ENCODE measurements at regions not wholly inside any gene's neighbourhood (a gene's known extent, or its start where the extent isn't known, plus 50 kb on each side); places are given as distances from the start of the nearest gene placed in this dataset.

- Mint-ChIP-seq H3K36me3 (ENCODE audit: low read depth) (no peaks in the 10 kb centered on the region), H3K27ac (no peak overlapping the region), H3K27me3 (no peaks in the 10 kb centered on the region), H3K4me3 (no peak overlapping the region), H3K9me3 (ENCODE audit: low read depth) (peaks cover 3% of the 10 kb centered on the region), H3K4me1 (no peaks in the 10 kb centered on the region)
- intact Hi-C loops (cut with DNase I, micrococcal nuclease), result no loop called here
- DNase-seq (no peak), ATAC-seq (no peak)
- CTCF ChIA-PET, result no interaction called here
- POLR2A ChIA-PET, result no interaction called here
Measured at GRCh38 chr3:106860182-106860581, 517.1 kb upstream of the CCDC54 start.

- Mint-ChIP-seq H3K27me3 (no peaks in the 10 kb centered on the region), H3K4me1 (no peaks in the 10 kb centered on the region), H3K9me3 (ENCODE audit: low read depth) (peaks cover 4% of the 10 kb centered on the region), H3K4me3 (no peak overlapping the region), H3K27ac (no peak overlapping the region), H3K36me3 (ENCODE audit: low read depth) (no peaks in the 10 kb centered on the region)
- ChIA-PET CTCF (interaction anchor here (0.6 kb wide), 1 partner anchor 1338 kb away, joined by 3 read pairs; no protein-coding TSS in a partner anchor), POLR2A (no interaction called here)
- intact Hi-C loops (cut with DNase I, micrococcal nuclease), result no loop called here
- no peak for DNase-seq
- ATAC-seq, result no peak
Measured at GRCh38 chr3:106862067-106862466, 515.2 kb upstream of the CCDC54 start.

- Mint-ChIP-seq H3K27ac (no peak overlapping the region), H3K36me3 (ENCODE audit: low read depth) (no peaks in the 10 kb centered on the region), H3K4me3 (no peak overlapping the region), H3K4me1 (no peaks in the 10 kb centered on the region), H3K9me3 (ENCODE audit: low read depth) (no peaks in the 10 kb centered on the region), H3K27me3 (peaks cover 5% of the 10 kb centered on the region)
- intact Hi-C loops (cut with DNase I, micrococcal nuclease), result no loop called here
- ChIA-PET CTCF (no interaction called here), POLR2A (no interaction called here)
- ATAC-seq (no peak), DNase-seq (no peak)
Measured at GRCh38 chr3:106877627-106878026, 499.6 kb upstream of the CCDC54 start.

- H3K9me3 Mint-ChIP-seq (ENCODE audit: low read depth), result peaks cover under 1% of the 10 kb centered on the region
- H3K27ac Mint-ChIP-seq, result no peak overlapping the region
- ChIA-PET POLR2A (no interaction called here), CTCF (no interaction called here)
- intact Hi-C loops (cut with DNase I, micrococcal nuclease), result no loop called here
- H3K36me3 Mint-ChIP-seq (ENCODE audit: low read depth), result no peaks in the 10 kb centered on the region
- H3K4me1 Mint-ChIP-seq, result no peaks in the 10 kb centered on the region
- ATAC-seq, result no peak
- no peak for DNase-seq
- peaks cover 5% of the 10 kb centered on the region for H3K27me3 Mint-ChIP-seq
- no peak overlapping the region for H3K4me3 Mint-ChIP-seq
Measured at GRCh38 chr3:106880206-106880605, 497.0 kb upstream of the CCDC54 start.

- DNase-seq (no peak), ATAC-seq (no peak)
- Mint-ChIP-seq H3K27me3 (peaks cover 5% of the 10 kb centered on the region), H3K27ac (no peak overlapping the region), H3K4me3 (no peak overlapping the region), H3K9me3 (ENCODE audit: low read depth) (peaks cover 7% of the 10 kb centered on the region), H3K36me3 (ENCODE audit: low read depth) (no peaks in the 10 kb centered on the region), H3K4me1 (no peaks in the 10 kb centered on the region)
- intact Hi-C loops (cut with DNase I, micrococcal nuclease), result no loop called here
- POLR2A ChIA-PET, result no interaction called here
- CTCF ChIA-PET, result no interaction called here
Measured at GRCh38 chr3:106881186-106881585, 496.1 kb upstream of the CCDC54 start.

- Mint-ChIP-seq H3K4me1 (no peaks in the 10 kb centered on the region), H3K9me3 (ENCODE audit: low read depth) (peaks cover 7% of the 10 kb centered on the region), H3K4me3 (no peak overlapping the region), H3K36me3 (ENCODE audit: low read depth) (no peaks in the 10 kb centered on the region), H3K27ac (no peak overlapping the region), H3K27me3 (peaks cover 5% of the 10 kb centered on the region)
- POLR2A ChIA-PET, result no interaction called here
- intact Hi-C loops (cut with DNase I, micrococcal nuclease), result no loop called here
- no peak for DNase-seq
- CTCF ChIA-PET, result no interaction called here
- ATAC-seq, result no peak
Measured at GRCh38 chr3:106882297-106882696, 494.9 kb upstream of the CCDC54 start.

- intact Hi-C loops (cut with DNase I, micrococcal nuclease), result no loop called here
- ATAC-seq (no peak), DNase-seq (no peak)
- ChIA-PET CTCF (no interaction called here), POLR2A (no interaction called here)
- Mint-ChIP-seq H3K36me3 (ENCODE audit: low read depth) (no peaks in the 10 kb centered on the region), H3K4me3 (no peak overlapping the region), H3K9me3 (ENCODE audit: low read depth) (no peaks in the 10 kb centered on the region), H3K27me3 (peaks cover 3% of the 10 kb centered on the region), H3K27ac (no peak overlapping the region), H3K4me1 (no peaks in the 10 kb centered on the region)
Measured at GRCh38 chr3:106906074-106906473, 471.2 kb upstream of the CCDC54 start.

GRCh38 chr3:106908181-106908938 lies 468.9 kb upstream of the CCDC54 start:
- Mint-ChIP-seq H3K4me1 (no peaks in the 10 kb centered on the region), H3K27ac (no peak overlapping the region), H3K4me3 (no peak overlapping the region), H3K9me3 (ENCODE audit: low read depth) (no peaks in the 10 kb centered on the region), H3K36me3 (ENCODE audit: low read depth) (no peaks in the 10 kb centered on the region), H3K27me3 (peaks cover 3% of the 10 kb centered on the region)
- DNase-seq (no peak), ATAC-seq (no peak)
- intact Hi-C loops (cut with DNase I, micrococcal nuclease), result no loop called here
- ChIA-PET CTCF (no interaction called here), POLR2A (no interaction called here)

GRCh38 chr3:106913111-106913698 lies 464.0 kb upstream of the CCDC54 start:
- DNase-seq, result no peak
- no peaks in the 10 kb centered on the region for H3K4me1 Mint-ChIP-seq
- ATAC-seq, result no peak
- no peaks in the 10 kb centered on the region for H3K36me3 Mint-ChIP-seq (ENCODE audit: low read depth)
- H3K4me3 Mint-ChIP-seq, result no peak overlapping the region
- CTCF ChIA-PET, result interaction anchor here (0.7 kb wide), 1 partner anchor 17 kb away, joined by 3 read pairs; no protein-coding TSS in a partner anchor
- no peaks in the 10 kb centered on the region for H3K9me3 Mint-ChIP-seq (ENCODE audit: low read depth)
- POLR2A ChIA-PET, result no interaction called here
- intact Hi-C loops (cut with DNase I, micrococcal nuclease), result no loop called here
- no peak overlapping the region for H3K27ac Mint-ChIP-seq
- peaks cover 3% of the 10 kb centered on the region for H3K27me3 Mint-ChIP-seq

GRCh38 chr3:106913966-106914365 lies 463.3 kb upstream of the CCDC54 start:
- ChIA-PET CTCF (no interaction called here), POLR2A (no interaction called here)
- Mint-ChIP-seq H3K4me1 (no peaks in the 10 kb centered on the region), H3K36me3 (ENCODE audit: low read depth) (no peaks in the 10 kb centered on the region), H3K27ac (no peak overlapping the region), H3K27me3 (peaks cover 3% of the 10 kb centered on the region), H3K9me3 (ENCODE audit: low read depth) (no peaks in the 10 kb centered on the region), H3K4me3 (no peak overlapping the region)
- ATAC-seq (no peak), DNase-seq (no peak)
- intact Hi-C loops (cut with DNase I, micrococcal nuclease), result no loop called here

- DNase-seq (no peak), ATAC-seq (no peak)
- intact Hi-C loops (cut with DNase I, micrococcal nuclease), result no loop called here
- H3K4me3 Mint-ChIP-seq, result no peak overlapping the region
- H3K27ac Mint-ChIP-seq, result no peak overlapping the region
- CTCF ChIA-PET, result no interaction called here
- POLR2A ChIA-PET, result no interaction called here
- H3K4me1 Mint-ChIP-seq, result no peaks in the 10 kb centered on the region
- no peaks in the 10 kb centered on the region for H3K36me3 Mint-ChIP-seq (ENCODE audit: low read depth)
- no peaks in the 10 kb centered on the region for H3K27me3 Mint-ChIP-seq
- H3K9me3 Mint-ChIP-seq (ENCODE audit: low read depth), result no peaks in the 10 kb centered on the region
Measured at GRCh38 chr3:106920609-106921008, 456.6 kb upstream of the CCDC54 start.

GRCh38 chr3:106929081-106929480 lies 448.2 kb upstream of the CCDC54 start:
- ATAC-seq, result no peak
- intact Hi-C loops (cut with DNase I, micrococcal nuclease), result no loop called here
- H3K36me3 Mint-ChIP-seq (ENCODE audit: low read depth), result no peaks in the 10 kb centered on the region
- H3K4me1 Mint-ChIP-seq, result no peaks in the 10 kb centered on the region
- no peak overlapping the region for H3K27ac Mint-ChIP-seq
- H3K9me3 Mint-ChIP-seq (ENCODE audit: low read depth), result no peaks in the 10 kb centered on the region
- CTCF ChIA-PET, result no interaction called here
- H3K4me3 Mint-ChIP-seq, result no peak overlapping the region
- DNase-seq, result no peak
- POLR2A ChIA-PET, result no interaction called here
- no peaks in the 10 kb centered on the region for H3K27me3 Mint-ChIP-seq
